ENCODE measurements at regions not wholly inside any gene's neighbourhood (a gene's known extent, or its start where the extent isn't known, plus 50 kb on each side); places are given as distances from the start of the nearest gene placed in this dataset. TPM values are rescaled to one million over a fixed set of nuclear protein-coding genes. Genes with fewer than 3 reads are reported as not detected.

DNA sequence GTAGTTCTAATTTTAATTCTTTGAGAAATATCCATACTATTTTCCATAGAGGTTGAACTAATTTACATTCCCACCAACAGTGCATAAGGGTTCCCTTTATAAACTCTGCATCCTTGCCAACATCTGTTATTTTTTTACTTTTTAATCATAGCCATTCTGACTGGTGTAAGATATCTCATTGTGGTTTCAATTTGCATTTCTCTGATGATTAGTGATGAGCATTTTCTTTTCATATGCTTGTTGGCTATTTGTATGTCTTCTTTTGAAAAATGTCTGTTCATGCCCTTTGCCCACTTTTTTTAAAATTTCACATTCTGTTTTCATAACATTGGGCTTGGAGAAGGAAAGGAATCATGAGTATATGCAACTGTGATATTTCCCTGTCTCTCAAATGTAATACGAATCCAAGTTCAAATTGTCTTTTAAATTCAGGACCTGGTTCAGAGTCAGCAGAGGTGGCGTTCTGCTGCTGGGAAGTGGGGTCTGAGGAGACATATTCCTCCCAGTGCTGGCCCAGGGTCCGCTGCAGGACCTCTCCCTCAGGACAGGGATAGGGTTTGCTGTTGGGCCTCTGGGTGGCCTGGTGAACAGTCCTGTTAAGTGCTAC, 81.2 kb upstream of the ETV6 start:
- no peak for DNase-seq

DNA sequence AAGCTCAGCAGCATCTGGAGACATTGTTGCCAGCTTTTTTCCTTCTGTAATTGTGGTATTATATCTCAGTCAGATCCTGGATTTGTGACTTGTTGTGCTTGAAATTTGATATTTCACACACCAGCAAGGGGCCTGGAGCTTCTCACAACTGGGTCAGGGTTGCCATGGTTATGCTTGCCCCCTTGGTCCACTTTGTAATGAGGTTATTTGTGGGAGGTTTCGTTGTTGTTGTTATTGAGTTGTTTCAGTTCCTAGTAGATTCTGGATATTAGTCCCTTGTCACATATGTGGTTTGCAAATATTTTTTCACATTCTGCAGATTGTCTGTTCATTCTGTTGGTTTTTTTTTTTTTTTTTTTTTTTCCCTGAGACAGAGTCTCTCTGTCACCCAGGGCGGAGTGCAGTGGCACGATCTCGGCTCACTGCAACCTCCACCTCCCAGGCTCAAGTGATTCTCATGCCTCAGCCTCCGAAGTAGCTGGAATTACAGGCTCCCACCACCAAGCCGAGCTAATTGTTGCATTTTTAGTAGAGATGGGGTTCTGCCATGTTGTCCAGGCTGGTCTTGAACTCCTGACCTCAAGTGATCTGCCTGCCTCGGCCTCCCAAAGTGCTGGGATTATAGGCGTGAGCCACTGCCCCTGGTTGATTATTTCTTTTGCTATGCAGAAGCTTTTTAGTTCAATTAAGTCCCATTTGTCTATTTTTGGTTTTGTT, 80.6 kb upstream of the ETV6 start:
- DNase-seq = no peak

DNA sequence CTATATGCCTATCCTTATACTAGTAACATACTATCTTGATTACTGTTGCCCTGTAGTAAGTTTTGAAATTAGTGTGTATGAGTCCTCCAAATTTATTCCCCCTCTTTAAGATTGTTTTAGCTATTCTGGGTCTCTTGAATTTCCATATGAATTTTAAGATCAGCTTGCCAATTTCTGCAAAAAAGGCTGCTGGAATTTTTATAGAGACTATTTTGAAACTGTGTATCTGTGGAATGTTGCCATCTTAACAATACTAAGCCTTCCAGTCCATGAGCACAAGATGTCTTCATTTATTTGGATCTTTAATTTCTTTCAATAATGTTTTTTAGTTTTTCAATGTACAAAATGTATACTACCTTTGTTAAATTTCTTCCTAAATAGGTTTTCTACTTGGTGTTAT, 79.8 kb upstream of the ETV6 start:
- no peak for DNase-seq

DNA sequence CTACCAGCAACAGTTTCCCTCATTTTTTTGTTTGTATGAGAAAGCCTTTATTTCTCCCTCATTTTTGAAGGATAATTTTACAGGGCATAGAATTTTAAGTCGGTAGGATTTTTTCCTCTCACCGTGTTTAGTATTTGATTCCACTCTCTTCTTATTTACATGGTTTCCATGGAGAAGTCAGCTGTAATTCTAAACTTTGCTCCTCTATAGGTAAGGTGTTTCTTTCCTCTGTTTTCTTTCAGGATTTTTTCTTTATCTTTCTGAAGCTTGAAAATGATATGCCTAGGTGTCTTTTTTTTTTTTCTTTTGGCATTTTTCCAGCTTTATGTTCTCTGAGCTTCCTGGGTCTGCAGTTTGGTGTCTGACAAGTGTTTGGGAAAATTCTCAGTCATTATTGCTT, 75.6 kb upstream of the ETV6 start:
- DNase-seq = no peak

DNA sequence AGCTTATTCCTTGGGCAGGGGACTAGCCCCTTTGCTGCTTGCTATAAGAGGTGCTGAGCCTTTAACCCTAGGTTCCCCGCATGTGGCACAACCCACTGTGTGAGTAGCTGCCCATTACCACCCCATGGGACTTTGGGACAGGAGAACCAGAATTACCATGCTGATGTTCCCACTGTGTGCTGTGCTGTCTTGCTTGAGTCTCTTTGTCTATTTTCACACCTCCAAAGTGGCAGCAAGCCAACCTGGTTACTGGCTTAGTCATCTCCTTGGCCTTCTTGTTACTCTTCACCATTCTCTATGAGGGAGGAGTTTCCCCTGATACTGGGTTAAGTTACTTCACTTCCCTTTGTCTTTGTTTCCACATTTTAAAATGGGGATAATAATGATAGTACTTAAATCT, 73.4 kb upstream of the ETV6 start:
- peak; percentile 9 for DNase-seq

DNA sequence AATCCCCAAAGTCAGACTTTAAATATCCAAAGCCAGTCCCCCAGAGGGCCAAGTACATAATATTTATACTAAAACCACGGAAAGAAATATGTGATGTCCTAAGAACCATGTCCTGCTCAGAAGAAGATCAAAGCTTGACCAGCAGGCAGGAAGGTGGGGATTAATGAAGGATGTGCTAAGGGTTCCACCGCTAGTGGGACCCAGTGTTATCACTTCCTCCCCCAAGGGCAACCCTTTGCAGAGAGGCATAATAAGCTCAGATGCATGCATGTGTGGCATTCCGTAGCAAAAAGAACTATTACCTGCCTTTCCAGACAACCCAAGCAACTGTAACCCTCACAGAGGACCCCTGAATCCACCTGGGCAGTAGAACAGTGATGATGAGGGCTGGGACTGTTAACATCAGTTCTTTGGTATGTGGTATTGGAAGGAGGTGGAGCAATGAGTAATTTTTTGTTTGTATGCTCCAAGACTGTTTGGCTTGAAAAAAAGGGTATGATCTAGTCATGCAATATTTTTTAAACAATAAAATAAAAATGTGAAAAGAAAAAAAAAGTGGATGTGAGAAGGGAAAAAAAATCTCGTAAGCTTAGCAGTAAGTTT, 71.7 kb upstream of the ETV6 start:
- DNase-seq = no peak

DNA sequence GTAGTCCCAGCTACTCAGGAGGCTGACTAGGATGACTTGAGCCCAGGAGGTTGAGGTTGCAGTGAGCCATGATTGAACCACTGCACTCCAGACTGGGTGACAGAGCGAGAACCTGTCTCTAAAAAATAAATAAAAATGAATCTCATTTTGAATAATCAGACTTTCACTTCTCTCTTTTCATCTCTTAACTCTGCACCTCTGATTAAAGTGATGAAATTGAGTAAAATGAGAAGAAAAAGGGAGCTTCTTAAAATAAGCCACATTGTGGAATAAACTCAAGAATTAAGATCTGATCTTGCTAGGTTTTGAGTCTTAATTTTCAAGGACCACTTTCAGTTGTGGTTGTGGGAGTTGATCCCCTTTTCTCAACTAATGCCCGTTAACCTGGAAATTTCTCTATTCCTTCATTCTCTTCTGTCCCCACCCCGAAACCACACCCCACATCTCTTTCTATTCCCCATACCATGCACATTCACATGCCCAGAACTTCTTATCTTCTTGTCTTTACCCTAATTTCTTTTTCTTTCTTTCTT, 70.9 kb upstream of the ETV6 start:
- DNase-seq = no peak

DNA sequence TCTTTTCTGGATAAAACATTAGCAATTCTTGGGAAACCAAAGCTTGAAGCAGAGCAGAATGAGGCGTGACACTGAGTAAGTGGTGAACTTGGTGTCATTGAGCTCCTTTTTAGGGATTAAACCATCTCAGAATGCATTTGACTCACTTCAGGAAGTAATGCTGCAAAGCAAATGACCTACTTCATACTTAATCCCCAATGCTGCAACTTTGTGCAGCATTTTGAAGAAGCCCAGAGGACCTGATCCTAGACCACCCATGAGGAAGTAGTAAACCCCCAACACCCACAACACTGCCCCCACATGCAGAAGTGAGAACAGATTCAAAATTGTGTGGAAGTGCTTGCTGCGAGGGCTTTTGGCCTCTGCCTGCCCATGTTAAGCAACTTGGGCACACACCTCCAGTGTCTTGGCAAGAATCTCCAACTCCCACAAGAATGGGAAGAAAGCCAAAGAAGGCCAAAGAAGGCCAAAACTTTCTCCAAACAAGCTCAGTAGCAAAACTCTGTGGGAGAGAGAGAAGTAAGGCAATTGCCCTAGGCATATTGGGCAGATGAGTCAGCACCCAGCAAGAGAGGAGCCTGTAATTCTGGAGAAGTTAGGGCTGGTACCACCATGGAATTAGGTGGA, 69.2 kb upstream of the ETV6 start:
- peak; percentile 14 for DNase-seq

DNA sequence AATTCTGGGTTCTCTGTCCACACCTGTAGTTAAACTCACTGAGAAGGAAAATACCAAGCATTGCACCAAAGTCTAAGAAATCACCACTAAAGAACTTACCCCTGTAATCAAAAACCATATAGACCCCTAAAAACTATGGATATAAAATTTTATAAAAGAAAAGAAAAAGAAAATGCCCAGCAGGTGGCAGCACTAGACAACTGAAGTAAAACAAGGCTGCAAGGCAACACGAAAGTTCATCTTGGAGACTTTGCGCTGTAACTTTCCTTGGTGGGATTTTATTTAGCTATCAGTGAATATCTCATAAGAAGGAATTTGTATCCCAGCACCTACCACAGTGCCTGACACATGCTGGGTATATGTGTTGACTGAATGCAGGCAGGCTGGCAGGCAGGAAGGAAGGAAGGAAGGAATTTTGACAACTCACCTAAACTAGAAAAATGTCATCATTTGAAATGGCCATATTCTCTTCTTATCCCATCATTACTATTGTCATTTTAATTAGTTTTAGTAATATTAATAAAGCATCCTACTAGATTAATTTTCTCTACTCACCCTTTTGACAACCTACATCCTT, 68.2 kb upstream of the ETV6 start:
- DNase-seq = peak; percentile 7

DNA sequence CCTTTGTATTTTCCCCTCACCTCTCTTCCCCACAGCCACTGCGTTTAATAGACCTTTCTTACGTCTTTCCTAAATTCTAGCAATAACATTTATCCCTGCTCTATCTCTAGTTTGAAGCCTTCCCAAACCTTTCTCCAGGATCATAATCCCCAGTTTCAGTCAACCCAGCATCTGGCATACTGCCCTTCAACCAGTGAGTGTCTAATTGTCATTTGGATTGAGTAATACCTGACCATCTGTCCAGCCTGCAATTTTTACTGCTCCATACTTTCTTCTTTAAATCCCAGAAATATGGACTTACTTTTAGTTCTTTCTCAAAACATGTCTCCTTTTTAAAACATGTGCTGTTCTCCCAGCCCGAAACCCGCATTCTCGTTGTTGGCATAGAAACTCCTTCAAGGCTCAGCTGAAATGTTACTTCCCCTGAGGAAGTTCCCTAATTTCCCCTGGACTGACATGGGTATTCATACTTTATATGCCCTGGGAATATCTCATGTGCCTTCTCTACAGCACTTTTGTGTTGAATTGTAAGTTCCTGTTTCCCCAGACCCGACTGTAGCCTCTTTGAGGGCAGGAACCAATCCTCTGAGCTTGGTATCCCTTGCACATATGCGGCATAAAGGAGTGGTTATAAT, 65.1 kb upstream of the ETV6 start:
- no peak for DNase-seq

DNA sequence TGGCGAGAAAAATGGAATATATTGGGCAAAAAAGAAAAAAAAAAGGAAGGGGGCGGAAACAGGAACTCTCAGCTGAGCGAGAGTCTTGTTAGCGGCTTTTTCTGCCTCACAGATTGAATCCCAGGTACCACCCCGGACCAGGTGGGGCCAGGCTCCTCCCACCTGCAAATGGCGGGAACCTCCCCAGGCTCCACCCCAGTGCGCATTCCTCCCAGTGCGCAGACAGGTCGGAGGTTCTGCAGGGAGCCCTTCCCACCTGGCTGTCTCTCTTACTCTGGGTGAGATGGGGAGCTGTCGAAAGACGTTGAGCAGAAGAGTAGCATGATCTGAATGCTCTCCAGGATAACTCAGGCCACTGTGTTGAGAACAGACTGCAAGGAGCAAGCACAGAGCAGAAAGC, 57.0 kb upstream of the ETV6 start:
- no peak for DNase-seq

DNA sequence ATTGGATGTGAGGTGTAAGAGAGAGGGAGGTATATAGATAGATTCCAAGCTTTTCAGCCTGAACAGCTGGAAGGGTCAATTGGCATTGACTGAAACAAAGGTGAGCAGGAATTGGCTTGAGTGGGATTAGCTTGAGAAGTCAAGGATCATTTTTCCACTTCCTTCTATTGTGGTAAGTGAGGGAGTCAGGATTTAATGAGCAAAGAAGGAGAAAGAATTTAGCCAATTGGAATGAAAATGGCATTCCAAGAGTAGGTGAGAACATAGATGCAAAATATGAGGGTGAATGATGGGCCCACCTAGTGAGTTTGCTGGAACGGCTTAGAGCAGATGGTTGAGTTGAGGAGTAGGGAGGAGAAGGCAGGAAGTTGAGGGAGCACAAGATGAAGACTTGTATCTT, 56.5 kb upstream of the ETV6 start:
- no peak for DNase-seq

DNA sequence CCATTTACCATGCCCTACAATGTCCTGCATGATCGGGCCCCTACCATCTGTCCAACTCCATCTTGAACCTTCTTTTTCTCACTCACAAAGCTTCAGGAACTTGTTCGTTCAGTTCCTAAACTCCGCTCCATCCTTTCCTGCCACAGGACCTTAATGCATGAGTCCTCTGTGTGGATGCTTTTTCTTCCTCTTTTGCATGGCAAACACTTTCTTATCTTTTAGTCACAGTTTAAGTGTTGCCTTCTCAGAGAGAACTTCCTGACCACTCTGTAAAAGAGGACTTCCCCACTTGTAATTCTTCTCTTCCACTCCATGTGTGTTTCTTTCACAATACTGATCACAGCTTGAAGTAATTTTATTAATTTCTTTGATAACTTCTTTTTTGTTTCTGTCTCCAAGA, 54.4 kb upstream of the ETV6 start:
- no peak for DNase-seq

DNA sequence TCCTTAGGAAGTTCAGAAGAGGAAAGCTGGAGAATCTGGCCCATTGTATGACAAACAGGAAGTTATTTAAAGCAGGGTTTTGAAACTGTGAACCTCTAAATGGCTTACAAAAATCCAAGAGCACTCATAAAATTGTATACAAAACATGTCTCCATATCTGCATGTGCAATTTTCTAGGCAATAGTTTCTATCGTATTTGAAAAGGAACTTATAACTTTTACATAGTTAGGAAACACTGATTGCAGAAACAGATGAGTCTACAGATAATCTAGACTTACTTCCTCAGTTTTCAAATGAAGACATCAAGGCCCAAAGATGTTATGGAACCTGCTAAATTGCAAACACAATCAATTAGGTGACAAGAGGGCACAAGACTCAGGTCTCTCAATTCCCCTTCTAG, 53.3 kb upstream of the ETV6 start:
- no peak for DNase-seq

DNA sequence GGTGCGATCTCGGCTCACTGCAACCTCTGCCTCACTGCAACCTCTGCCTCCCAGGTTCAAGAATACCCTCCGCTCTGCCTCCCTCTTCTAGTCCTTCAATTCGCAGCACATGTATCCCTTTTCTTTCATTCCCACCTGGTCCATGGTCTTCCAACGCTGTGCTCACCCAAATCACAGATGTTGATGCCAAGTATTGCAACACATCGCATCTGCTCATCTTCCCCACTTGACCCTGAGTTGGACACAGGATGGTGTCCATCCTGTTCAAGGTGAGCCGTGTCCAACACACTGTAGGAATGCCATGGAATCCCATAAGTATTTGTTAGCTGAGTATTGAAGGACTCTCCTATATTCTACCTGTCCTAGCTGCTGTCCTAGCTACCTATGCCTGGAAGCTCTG, 50.6 kb upstream of the ETV6 start:
- DNase-seq = no peak

Small RNA genes lying in the stretch of these regions (small RNA-seq; reads per million reads assigned to genes)
- not detected for gene AC007450.3
- not detected for gene HIGD1AP8
- not detected for gene RNU7-60P
